ENCODE measurements at regions not wholly inside any gene's neighbourhood (a gene's known extent, or its start where the extent isn't known, plus 50 kb on each side); places are given as distances from the start of the nearest gene placed in this dataset.

DNA sequence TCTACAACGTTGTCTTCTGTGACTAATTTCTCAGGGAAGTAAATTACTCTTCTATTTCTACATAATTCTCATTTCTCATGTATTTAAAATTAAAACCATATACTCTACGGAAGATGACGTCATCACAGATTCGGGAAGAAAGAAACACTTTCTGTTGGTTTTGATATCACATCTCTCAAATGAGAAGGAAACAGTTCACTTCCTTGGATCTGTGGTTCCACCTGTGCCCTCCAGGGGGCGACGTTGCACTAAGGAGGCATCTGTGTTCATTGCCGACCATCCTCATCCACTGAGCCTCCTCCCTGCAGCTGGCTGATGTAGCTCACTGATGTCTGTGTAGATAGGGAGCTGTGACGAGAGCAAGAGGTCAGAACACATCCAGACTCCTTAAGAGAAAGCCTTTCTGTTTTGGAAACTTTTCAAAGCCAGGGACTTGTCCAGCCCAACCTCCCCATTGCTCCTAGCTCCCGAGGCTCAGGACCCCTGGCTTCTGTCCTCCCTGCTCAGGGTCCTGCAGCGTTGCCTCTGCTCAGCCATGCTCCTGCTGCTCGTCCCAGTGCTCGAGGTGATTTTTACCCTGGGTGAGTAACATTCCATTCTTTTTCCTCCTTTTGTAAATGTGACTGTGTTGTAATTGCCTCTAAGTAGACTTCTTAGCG is 172.7 kb upstream of the OR4E1 start:
- peaks cover 25% of the 10 kb centered on the region for H3K27me3 ChIP-seq (ENCODE audit: insufficient read depth, low read depth, severe bottlenecking)
- no peak overlapping the region for H3K4me3 ChIP-seq (ENCODE audit: low read depth, low read length)
- peak; percentile 66 for TF ChIP-seq CTCF (IDR thresholded peaks at IDR 0.05; ENCODE audit: low read depth, low read length)
- no peaks in the 10 kb centered on the region for H3K36me3 ChIP-seq
- DNase-seq: peak; percentile 22
- H3K9me3 ChIP-seq (ENCODE audit: severe bottlenecking): no peaks in the 10 kb centered on the region
- H3K27ac ChIP-seq: no peak overlapping the region

GRCh38 chr14:21840765-21841164 is 167.1 kb upstream of the OR4E1 start:
- H3K9me3 ChIP-seq (ENCODE audit: severe bottlenecking): no peaks in the 10 kb centered on the region
- no peak for TF ChIP-seq CTCF (IDR thresholded peaks at IDR 0.05; ENCODE audit: low read depth, low read length)

DNA sequence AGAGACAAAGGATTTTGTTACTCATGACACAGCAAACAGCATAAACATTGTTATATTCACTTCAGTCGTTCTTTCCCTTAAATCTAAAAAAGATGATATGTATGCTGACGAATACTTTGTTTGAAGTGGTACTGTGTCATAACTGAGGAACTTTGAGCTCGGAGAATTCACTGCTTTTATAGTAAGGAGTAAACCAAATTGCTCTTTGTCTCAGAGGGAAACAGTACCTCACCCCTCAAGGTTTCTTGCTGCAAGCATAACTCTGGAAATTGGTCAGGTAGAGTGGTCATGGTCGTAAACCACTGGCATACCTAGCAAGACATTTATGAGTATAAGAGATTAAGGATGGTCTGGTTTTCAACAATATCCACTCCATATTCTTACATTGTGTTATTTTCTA is 160.2 kb upstream of the OR4E1 start:
- Histone ChIP-seq H3K36me3 (no peaks in the 10 kb centered on the region), H3K27me3 (ENCODE audit: insufficient read depth, low read depth, severe bottlenecking) (peaks cover 65% of the 10 kb centered on the region), H3K27ac (no peak overlapping the region), H3K9me3 (ENCODE audit: severe bottlenecking) (no peaks in the 10 kb centered on the region), H3K4me3 (ENCODE audit: low read depth, low read length) (no peak overlapping the region)
- no peak for DNase-seq
- no peak for TF ChIP-seq CTCF (IDR thresholded peaks at IDR 0.05; ENCODE audit: low read depth, low read length)

More at GRCh38 chr14:21840765-21841164, 167.1 kb upstream of the OR4E1 start:
- Histone ChIP-seq H3K27ac (no peak overlapping the region), H3K27me3 (ENCODE audit: insufficient read depth, low read depth, severe bottlenecking) (peaks cover 35% of the 10 kb centered on the region), H3K36me3 (no peaks in the 10 kb centered on the region), H3K4me3 (ENCODE audit: low read depth, low read length) (no peak overlapping the region)
- no peak for DNase-seq

DNA sequence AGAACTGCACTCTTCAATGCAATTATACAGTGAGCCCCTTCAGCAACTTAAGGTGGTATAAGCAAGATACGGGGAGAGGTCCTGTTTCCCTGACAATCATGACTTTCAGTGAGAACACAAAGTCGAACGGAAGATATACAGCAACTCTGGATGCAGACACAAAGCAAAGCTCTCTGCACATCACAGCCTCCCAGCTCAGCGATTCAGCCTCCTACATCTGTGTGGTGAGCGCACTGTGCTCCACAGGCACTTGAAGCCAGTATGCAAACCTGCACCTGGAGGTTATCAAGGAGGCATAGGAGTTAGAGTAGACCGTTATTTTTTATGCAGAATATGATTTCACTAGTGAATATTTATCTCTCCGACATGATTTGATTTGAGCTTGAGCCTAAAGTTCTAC is 152.2 kb upstream of the OR4E1 start:
- Histone ChIP-seq H3K27me3 (ENCODE audit: insufficient read depth, low read depth, severe bottlenecking) (peaks cover 45% of the 10 kb centered on the region), H3K9me3 (ENCODE audit: severe bottlenecking) (no peaks in the 10 kb centered on the region), H3K4me3 (ENCODE audit: low read depth, low read length) (no peak overlapping the region), H3K27ac (no peak overlapping the region), H3K36me3 (no peaks in the 10 kb centered on the region)
- TF ChIP-seq CTCF (IDR thresholded peaks at IDR 0.05; ENCODE audit: low read depth, low read length): no peak
- no peak for DNase-seq

GRCh38 chr14:21825149-21825743 is 151.6 kb upstream of the OR4E1 start:
- Histone ChIP-seq H3K36me3 (no peaks in the 10 kb centered on the region), H3K4me3 (ENCODE audit: low read depth, low read length) (no peak overlapping the region), H3K27me3 (ENCODE audit: insufficient read depth, low read depth, severe bottlenecking) (peaks cover 39% of the 10 kb centered on the region), H3K27ac (no peak overlapping the region), H3K9me3 (ENCODE audit: severe bottlenecking) (no peaks in the 10 kb centered on the region)
- peak; percentile 8 for DNase-seq
- TF ChIP-seq CTCF (IDR thresholded peaks at IDR 0.05; ENCODE audit: low read depth, low read length): peak; percentile 43; the same call in 1 of the 2 replicates
